HCEC 1CT (cell line): ENCODE measurements at regions not wholly inside any gene's neighbourhood (a gene's known extent, or its start where the extent isn't known, plus 50 kb on each side); places are given as distances from the start of the nearest gene placed in this dataset.
"Not testable (repeated sequence)": the region's sequence is repeated elsewhere in the genome, so short reads cannot be mapped to it uniquely, and the experiment has no call there.

Source experiments
- DNase-seq: peaks from one replicate; pipeline ENCODE4 v3.0.0-alpha.2; 2017

- no peak for DNase-seq
Measured at GRCh38 chr15:93811305-93811704, 420.1 kb upstream of the MCTP2 start.

DNA sequence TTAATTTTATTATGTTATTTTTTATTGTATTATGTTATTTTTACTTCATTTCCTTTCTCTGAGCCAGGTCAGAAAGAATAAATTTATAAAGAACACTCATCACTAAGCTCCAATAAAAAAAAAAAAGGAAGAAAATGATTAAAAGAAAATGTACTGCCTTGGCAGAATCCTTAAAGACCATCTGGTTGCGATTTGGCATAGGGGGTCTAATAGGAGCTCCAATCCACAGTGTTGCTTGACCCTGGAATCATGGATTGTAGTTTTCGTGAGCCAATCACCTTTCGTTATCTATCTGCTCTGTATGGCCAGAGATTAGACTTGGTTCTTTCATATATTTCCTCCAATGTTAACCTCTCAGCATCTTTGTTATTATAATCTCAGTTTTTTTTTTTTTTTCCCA lies 421.8 kb upstream of the MCTP2 start:
- no peak for DNase-seq

DNA sequence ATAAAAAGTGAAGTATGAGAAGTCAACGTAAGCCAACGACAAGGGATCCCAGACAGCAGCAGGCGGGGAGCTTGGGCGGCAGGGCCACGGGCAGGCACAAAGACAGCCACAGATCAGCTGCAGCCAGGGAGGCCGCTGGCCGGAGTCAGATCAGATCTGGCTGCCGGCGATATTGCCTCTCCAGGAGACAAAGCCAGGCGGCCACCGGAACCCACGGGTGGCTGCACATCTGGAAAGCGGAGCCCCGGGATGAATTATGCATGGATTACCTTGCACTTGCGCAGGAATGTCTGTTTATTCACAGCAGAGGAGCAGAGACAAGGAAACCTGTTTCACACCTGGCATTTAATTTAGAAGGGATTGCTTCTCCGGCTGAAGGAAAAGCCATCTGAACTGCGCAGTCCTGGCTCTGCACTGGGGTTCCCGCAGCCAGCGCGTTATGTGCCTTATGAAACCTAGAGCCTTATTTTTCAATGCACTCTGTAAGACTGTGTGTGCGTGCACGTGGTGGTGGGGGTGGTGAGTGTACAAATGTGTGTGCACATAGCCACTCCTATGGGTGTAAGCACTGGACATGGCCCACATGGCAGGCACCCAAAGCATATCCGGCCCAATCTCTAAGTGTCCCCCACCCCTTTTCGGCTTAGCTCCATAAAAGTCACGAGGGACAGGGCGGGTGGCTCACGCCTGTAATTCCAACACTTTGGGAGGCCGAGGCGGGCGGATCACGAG lies 427.8 kb upstream of the MCTP2 start:
- DNase-seq, result no peak

DNA sequence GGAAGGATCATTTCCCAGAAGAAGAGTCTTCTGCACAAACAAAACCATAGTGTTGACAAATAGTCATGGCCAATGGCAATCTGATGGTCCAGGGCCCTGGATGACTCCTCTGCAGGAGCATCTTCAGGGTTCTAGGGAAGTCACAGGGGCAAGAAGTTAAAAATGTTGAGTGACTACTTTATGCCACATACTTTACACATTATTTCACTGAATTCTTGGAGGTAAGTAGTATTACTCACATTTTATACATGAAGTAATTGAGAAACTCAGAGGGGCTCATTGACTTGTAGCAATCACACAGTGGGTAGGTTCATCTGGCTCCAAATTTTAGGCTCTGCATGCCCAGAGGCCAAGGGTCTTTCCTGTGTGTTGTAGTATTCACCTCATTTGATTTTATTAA lies 430.2 kb upstream of the MCTP2 start:
- no peak for DNase-seq

- DNase-seq, result no peak
Measured at GRCh38 chr15:93800805-93801204, 430.6 kb upstream of the MCTP2 start.

DNA sequence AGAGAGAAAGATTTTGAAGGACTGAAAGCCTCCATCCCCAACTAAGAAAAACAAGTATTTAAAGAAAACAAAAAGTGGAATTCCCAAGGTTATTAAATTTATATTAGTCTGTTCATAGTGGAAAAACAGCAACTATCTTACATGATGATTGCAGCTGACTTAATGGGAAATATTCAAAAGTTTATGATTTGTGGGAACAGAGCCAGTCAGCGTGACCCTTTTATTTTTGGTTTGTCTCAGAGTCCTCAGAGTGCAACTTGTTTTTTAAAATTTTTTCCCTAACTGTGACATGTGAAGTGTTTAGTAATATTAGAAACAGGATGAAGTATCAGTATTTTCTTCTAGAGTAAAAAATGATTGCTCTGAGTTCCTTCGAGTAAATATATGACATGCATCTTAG lies 441.9 kb upstream of the MCTP2 start:
- no peak for DNase-seq

- no peak for DNase-seq
Measured at GRCh38 chr15:93780073-93780472, 451.3 kb upstream of the MCTP2 start.

DNA sequence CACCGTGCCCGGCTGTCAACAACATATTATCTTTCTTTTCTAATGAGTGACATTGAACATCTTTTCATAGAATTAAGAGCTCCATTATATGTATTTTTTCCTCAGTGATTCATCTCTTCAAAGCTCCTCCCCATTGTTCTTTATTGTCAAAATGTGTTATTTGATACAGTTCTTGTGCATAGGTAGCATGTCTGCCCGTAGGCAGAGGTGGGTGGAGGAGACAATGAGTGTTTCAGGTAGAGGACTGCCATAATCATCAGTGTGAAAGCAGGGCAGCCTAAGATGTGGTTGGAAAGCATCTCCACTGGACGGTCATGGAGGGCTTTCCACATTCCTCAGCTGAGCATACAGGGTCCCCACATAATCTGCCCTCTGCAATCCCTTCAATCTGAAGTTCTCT lies 452.0 kb upstream of the MCTP2 start:
- DNase-seq, result no peak

GRCh38 chr15:93771196-93772030 lies 459.9 kb upstream of the MCTP2 start:
- no peak for DNase-seq

GRCh38 chr15:93770788-93771187 lies 460.6 kb upstream of the MCTP2 start:
- DNase-seq, result no peak

GRCh38 chr15:93762036-93762435 lies 469.3 kb upstream of the MCTP2 start:
- DNase-seq, result no peak

GRCh38 chr15:93759629-93760028 lies 471.7 kb upstream of the MCTP2 start:
- no peak for DNase-seq

- no peak for DNase-seq
Measured at GRCh38 chr15:93758824-93759223, 472.5 kb upstream of the MCTP2 start.

GRCh38 chr15:93748710-93749109 lies 482.7 kb upstream of the MCTP2 start:
- no peak for DNase-seq

DNA sequence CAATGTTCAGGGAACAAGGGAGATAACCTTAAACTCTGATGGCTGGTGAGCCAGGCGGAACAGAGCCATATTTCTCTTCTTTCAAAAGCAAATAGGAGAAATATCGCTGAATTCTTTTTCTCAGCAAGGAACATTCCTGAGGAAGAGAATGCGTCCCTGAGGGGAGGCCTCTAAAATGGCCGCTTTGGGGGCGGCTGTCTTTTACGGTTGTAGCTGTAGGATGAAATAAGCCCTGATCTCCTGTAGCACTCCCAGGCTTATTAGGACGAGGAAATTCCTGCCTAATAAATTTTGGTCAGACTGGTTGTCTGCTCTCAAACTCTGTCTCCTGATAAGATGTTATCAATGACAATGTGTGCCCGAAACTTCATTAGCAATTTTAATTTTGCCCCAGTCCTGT lies 496.4 kb upstream of the MCTP2 start:
- DNase-seq, result not testable (repeated sequence)

- no peak for DNase-seq
Measured at GRCh38 chr15:93730724-93731123, 500.6 kb upstream of the MCTP2 start.

- no peak for DNase-seq
Measured at GRCh38 chr15:93722165-93722564, 509.2 kb upstream of the MCTP2 start.

- DNase-seq, result no peak
Measured at GRCh38 chr15:93720607-93721006, 510.8 kb upstream of the MCTP2 start.

DNA sequence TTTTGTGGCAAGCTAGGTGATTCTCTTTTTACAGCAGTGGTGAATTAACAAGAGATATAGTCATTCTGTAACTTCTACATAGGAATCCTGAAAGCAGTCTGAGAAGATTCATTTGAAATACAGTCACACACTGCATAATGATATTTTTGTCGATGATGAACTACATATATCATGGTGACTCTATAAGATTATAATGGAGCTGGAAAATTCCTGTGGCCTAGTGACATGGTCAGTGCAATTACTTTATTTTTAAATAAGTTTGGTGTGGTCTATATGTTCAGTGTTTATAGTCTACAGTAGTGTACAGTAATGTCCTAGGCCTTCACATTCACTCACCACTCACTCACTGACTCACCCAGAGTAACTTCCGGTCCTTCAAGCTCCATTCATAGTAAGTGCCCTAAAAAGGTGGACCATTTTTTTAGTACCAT lies 511.4 kb upstream of the MCTP2 start:
- no peak for DNase-seq

GRCh38 chr15:93716615-93717231 lies 514.6 kb upstream of the MCTP2 start:
- no peak for DNase-seq

DNA sequence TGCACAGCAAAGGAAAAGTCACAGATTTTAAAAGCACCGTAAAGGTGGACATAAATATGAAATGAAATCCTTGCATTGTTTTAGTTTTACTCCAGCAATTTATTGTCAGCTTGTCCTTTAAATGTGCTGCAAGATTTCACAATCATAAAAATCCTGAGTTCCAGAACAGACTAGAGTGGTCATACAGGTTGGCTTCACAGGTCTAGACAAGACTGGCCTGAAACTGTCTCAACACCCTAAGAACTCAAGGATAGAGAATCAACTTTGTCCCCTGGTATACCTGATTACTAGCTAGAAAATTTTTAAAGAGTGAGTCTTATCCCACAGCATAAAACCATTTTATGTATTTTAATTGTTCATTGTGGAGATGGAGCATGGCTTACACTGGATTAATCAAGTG lies 521.7 kb upstream of the MCTP2 start:
- no peak for DNase-seq

- DNase-seq, result no peak
Measured at GRCh38 chr15:93708724-93709445, 522.5 kb upstream of the MCTP2 start.

GRCh38 chr15:93707751-93708150 lies 523.6 kb upstream of the MCTP2 start:
- no peak for DNase-seq
